Frontal cortex (tissue), 3 donors: ENCODE measurements at regions not wholly inside any gene's neighbourhood (a gene's known extent, or its start where the extent isn't known, plus 50 kb on each side); places are given as distances from the start of the nearest gene placed in this dataset.
"Not testable (repeated sequence)": the region's sequence is repeated elsewhere in the genome, so short reads cannot be mapped to it uniquely, and the experiment has no call there.

Experiments used
- DNase-seq, 2 donors: peaks; one replicate each; pipeline ENCODE4 v3.0.0; 2012; ENCODE audit warnings: low spot score in 2 of 2
- FAIRE-seq: peaks from 2 replicates; lab custom pipeline; 2012; peaks lifted over from hg19 to GRCh38; lab: Jason Lieb, UNC
- donor health status: control.
- donor health status: control.
- donor health status: control.

DNA sequence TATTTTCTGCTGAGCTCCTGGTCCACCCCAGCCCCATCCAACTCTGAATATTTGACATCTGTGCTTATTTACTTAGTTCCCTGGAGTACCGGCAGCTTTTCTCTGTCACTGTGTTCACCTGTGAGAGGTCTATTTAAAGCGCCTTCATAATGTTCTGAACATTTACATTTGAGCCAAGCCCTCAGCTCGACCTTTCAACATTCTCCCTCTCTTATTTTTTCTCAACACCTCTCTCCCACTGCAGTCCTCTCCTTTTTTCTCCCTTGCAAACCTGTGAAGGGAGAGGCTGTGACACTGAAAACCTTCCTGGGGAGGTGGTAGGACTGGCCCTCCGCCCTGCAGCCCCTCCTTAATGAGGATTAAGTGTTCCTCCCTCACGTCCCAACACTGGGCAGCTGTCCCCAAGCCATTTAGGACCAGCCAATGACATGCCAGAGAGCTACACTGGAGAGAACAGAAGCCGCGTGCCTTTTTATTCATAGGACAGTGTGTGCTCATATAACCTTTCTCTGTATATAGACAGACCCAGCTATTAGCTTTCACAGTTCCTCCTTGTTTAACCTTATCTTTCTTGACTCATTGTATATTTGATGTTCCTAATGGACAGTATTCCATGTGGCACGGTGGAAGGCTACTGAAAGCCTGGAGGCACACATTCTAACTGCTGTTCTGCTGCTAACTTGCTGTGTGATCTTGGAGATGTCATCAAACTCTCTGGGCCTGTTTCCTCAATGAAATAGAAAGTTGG, 134.8 kb downstream of the NUFIP1 start:
- DNase-seq (no peak), FAIRE-seq (no peak)

DNA sequence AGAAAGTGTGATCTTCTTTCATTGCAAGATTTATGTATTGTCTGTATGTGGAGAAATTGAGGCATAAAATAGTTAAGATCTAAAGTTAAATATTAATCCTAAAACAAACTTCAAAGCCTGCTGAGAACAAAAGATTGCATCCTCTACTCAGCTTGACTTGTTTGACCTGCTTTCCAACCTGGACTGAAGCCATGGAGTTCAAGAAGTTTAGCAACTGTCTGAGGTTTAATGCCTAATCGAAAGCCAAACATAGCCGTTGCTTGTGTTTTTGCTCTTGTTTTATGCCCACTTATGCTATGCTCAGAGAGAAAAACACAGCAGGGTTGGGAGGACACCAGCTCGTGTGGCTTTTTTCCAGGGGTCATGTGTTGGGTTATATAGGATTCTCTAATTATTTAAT, 135.6 kb downstream of the NUFIP1 start:
- DNase-seq (no peak), FAIRE-seq (no peak)

DNA sequence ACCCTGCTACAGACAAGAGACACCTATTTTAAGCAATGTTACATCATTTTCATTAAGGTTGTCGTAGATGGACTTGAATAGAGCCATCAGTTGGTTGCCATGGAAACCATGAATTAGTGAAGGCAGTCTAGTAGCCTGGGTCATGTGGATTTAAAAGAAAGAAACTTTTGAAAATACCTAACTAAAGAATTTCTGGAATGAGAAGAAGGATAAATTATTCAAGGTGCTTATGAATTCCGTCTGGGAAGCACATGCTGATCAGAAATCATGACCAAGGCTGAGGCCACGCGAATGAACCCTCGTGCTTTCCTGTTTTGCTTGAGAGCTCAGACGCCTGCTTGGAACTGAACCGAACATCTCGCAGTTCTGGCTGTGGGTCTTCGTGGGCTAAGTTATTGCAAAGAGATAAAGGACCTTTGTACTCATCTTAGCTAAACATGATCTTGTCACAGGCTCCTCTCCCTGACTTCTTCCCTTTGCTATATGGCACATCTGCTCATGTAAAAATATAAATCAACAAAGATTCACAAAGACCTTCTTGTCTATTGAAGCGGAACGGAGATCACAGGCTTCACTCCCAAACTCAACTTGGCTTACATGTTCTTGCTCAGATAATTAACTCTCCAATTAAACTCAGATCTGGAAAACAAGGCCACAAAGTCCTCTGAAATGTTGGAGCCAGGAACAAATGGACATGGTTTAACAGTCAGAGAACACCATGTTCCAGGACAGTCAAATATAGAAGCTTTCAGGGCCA, 140.2 kb downstream of the NUFIP1 start:
- DNase-seq (no peak), FAIRE-seq (no peak)

DNA sequence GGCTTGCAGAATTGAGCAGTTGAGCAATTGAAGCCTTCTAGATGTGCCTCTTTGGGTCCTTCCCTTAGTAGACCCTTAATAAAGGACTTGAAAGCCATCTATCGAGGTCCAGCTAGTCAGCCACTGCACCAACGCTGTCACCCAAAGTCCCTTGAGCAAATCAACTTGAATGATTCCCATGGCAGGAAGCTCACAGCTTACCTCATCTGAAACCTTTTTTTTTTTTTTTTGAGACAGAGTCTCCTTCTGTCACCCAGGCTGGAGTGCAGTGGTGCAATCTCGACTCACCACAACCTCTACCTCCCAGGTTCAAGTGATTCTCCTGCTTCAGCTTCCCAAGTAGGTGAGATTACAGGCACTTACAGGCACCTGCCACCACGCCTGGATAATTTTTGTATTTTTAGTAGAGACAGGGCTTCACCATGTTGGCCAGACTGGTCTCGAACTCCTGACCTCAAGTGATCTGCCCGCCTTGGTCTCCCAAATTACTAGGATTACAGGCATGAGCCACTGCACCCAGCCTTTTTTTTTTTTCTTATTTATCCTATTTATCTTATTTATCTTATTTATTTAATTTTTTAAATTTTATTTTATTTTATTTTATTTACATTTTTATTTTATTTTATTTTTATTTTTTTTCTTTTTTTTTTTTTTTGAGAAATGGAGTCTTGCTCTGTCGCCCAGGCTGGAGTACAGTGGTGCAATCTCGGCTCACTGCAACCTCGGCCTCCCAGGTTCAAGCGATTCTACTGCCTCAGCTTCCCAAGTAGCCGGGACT, 143.8 kb downstream of the NUFIP1 start:
- not testable (repeated sequence) for DNase-seq
- FAIRE-seq: peak; percentile 8

DNA sequence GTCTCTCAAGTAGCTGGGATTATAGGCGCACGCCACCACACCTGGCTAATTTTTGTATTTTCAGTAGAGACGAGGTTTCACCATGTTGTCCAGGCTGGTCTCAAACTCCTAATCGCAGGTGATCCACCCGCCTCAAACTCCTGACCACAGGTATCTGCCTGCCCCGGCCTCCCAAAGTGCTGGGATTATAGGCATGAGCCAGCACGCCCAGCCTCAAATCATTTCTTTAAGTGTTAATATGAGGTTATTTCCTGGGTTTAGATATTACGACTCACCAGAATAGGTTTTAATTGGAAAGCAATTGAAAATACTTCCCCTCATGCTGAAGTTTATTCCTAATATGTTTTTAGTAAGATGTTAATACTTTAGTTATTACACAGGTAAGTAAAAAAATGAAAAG, 144.5 kb downstream of the NUFIP1 start:
- DNase-seq (no peak), FAIRE-seq (no peak)

DNA sequence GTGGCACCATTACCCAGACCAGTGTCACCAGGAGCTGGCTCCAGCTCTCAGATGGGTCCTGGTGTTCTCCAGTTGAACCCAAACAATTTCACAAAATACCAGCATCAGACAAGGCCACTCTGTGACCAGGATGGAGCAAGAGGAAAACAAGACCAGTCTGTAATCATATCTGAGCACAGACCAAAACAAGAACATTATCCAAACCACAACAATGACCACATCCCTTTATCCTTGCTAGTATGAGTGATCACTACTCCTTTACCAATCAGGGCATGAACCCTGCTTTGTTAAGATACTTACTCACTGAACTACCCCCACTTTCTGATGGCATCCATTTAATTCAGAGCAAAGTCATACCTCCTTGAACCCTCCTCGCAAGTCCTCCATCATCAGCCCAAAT, 145.9 kb downstream of the NUFIP1 start:
- DNase-seq (no peak), FAIRE-seq (no peak)

DNA sequence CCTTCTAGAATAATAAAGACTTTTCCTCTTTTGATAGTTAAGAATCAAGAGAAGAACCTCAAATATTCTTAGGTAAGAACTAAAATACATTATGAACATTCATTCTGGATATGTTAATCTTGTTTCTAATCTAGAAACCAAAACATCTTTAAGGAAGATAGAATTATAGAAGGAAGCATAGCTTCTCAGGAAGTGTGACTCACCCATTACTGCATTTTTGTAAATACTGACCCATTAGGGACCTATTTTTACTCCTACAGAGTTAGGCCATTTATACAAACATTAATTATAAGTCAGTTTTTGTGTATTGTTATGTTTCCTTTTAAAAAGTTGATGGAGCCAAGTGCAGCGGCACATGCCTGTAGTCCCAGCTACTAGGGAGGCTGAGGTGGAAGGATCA, 147.1 kb downstream of the NUFIP1 start:
- FAIRE-seq (no peak), DNase-seq (no peak)

DNA sequence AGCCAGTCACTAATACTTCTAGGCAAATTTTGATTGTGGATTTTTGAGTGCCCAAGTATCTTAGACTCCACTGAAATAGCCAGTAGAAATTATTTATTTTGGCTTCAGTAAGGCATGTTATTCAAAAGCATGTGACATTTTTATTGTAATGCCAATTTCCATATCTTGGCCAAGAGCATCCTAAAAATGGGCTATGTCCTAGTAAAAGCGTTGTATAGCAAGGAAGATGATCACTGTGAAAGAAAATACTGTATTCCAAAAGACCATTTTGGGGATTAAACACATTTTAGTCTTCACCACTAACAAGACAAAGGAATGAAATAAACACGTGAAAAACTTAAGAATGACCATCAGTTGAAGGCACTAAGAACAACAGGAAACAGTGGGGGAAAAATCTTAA, 149.1 kb downstream of the NUFIP1 start:
- no peak for FAIRE-seq

DNA sequence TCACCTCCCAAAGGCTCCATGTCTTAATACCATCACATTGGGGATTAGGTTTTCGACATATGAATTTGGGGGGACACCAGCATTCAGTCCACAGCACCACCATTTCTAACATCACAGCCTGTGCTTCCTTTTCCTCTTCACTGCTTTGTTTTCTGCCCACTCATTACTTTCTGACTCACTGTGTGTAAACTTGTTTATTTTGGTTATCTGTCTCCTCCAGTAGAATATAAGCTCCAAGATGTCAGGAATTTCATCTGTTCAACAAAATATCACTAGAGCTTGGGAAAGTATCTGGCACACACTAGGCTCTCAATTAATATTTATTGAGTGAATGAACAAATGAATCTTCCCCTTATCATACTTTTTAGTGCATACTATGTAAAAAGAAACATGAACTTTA, 152.0 kb downstream of the NUFIP1 start:
- FAIRE-seq (no peak), DNase-seq (no peak)

More for the DNA sequence above, 149.1 kb downstream of the NUFIP1 start:
- no peak for DNase-seq

DNA sequence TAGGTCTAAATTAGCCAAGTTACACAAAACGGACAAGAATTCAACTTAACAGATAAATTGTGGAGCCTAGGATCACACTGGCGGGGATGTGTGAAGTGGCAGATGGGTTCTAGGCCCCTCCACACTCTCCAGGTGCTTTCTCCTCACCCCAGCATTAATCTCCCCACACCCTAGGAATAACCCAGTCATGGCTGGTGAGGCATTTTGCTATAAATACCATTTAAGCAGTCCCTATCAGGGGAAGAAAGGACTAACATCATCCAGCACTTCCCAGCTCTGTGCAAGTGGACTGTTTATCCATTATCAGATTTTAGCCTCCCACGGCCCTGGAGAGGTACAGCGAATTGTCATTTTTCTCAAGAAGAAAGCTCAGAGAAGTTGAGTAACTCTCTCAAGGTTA, 154.9 kb downstream of the NUFIP1 start:
- no peak for FAIRE-seq

DNA sequence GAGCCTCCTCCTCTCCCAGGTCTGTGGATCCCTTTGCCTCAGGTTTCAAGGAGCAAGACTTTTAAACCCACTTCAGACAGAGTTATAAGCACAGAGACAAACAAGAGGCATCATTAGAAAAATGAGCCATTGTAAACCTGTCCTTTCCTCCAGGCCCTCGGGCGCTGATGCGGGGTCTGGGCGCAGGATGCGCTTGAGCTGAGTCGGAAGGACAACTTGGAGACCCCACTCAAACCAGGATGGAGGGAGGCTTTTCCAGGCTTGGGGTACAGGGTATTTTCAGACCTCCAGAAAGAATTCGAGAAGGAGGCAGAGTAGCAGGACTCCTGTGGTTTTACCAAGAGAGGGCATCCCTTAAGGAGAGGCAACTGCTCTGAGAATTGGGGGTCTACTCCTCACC, 155.6 kb downstream of the NUFIP1 start:
- FAIRE-seq (no peak), DNase-seq (no peak)

More for the DNA sequence above, 154.9 kb downstream of the NUFIP1 start:
- no peak for DNase-seq

DNA sequence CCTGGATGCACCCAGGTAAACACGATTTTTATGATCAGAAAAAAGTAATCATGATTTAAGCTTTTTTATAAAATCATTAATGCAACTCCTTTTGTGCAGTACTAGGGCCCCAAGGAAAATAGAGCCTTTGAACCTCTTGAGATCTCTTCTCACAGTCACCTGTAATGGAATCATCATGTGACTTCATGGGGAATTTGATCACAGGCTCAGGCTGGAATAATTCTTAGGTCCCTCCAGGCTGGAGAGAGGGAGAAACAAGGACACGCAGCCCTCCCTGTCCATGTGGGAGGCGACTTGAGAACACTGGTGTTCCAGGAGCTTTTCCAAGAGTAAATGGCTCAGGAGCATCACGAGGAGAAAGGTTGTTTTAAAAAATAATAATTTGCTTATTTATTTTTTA, 156.1 kb downstream of the NUFIP1 start:
- FAIRE-seq: no peak
- no peak for DNase-seq

DNA sequence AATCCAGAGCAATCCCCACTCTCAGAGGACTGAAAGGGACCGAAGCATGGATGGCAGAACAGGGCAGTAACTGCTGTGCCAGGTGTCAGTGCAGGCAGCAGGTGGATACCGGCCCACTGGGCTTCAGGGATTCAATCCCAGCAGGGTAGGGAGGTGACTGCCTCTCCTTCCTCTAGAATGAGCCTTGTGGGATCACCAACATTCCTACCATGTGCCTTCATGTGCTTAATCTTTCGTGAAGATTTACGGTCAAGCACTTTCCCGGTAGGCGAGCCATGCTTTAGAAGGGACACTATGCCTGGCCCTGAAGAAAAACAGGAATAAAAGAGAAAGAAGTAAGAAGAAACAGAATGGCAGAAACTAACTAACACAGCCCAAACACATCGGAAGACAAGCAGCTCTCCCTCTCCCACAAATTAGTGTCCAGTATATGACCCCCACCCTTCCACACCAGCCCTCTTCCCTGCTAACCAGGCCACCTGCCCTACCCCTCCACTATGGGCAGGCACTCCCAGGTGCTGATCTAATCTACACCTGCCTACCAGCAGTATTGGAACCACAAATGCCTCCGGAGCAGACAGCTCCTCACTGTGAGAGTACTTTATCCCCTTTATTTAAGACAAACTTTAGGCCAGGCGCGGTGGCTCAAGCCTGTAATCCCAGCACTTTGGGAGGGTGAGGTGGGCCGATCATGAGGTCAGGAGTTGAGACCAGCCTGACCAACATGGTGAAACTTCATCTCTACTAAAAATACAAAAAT, 162.5 kb downstream of the NUFIP1 start:
- DNase-seq (no peak), FAIRE-seq (no peak)

DNA sequence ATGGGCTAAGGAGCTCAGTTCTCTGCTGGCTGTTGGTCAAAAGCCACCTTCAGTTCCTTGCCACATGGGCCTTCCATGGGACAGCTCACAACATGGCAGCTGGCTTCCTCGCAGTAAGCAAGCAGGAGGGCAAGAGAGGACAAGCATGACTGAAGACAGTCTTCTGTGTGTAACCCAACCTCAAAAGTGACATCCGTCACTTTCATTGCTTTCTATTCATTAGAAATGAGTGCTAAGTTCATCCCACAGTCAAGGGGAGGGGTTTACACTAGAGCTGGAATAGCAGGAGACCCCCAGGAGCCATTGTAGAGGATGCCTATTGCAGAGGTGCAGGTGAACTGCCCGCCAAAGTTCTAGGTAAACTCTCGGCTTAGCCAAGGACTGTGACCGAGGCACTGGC, 163.3 kb downstream of the NUFIP1 start:
- FAIRE-seq (no peak), DNase-seq (no peak)

DNA sequence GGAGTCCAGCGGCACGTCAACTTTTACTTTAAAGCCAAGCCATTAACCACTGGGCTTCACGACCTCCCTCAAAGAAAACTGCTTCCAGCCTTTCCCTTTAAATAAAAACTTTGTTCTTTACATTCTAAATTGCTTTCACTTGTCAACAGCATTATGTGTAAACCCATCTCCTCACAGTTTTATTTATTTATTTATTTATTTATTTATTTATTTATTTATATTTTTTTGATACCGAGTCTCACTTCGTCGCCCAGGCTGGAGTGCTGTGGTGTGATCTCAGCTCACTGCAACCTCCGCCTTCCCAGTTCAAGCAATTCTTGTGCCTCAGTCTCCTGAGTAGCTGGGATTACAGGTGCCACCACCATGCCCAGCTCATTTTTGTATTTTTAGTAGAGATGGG, 165.7 kb downstream of the NUFIP1 start:
- not testable (repeated sequence) for DNase-seq, FAIRE-seq

DNA sequence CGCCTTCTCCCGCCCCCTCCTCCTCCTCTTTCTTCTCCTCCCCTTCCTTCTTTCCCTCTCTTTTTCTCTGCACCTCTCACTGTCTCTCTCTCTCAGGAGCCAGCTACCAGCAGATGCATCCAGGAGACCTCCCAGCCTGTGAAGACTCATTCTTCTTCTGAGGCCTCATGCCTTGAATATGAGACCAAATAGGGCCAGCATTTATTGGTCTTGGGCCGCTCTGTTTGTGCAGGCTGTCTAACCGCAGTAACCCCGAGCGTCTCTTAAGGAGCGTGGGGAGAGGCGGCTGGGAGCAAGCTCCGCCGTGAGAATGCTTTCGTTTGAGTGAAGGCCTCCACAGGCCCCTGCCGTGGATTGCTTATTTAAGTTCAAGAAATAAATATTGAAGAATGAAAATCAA, 167.0 kb downstream of the NUFIP1 start:
- no peak for DNase-seq
- no peak for FAIRE-seq

DNA sequence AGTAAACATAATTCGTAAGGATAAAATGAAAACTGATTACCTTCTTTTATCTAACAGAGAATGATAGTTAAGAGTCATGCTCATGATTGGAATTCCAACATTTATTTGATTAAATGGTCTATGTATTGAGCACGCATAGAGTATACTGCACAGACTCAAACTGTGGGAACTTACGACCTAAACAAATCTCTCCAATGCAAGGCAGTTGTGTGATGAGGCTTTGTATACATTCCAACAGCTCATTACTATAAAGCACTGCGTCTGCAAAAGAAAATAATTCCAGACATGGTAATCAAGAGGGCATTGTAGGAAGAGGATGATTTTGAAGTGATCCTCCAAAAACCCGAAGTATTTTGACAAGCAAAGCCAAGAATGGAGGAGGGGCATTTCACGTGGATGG, 169.5 kb downstream of the NUFIP1 start:
- no peak for DNase-seq
- FAIRE-seq: no peak

DNA sequence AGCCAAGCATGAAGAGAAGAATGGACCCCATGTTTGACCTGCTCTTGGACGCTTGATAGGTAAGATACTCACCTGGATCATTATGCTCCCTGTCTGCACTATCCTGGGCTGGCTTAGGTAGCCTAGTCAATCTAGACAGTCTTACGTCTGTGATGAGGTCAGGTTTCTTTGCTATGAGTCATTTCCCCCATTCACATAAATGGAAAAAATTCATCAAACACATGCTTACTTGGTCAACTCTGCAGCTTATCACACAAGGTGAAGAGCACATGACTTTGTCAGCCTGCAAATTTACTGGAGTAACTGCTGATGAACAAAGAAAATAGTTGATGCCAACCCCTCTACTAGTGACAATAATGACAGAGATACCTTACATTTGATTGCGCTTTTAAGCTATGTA, 170.0 kb downstream of the NUFIP1 start:
- FAIRE-seq: no peak

DNA sequence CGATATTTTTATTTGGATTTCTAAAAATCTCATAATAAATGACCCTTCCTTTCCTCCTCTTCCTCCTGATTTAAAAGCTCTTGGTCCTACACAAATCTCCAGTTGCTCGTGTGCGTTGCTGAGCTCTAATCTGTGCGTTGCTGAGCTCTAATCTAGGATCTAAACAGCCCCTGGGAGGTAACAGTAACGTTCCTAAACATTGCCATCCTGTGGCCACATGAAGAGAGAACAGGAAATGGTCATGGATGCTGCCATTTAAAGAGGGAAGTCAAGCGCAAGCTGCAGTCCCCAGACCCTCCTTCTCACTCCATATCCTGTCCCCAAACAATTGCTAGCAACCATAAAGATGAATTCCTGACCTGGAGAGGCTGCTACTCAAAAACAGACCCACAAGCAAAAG, 170.8 kb downstream of the NUFIP1 start:
- no peak for FAIRE-seq
- no peak for DNase-seq

More for the DNA sequence above, 170.0 kb downstream of the NUFIP1 start:
- no peak for DNase-seq

DNA sequence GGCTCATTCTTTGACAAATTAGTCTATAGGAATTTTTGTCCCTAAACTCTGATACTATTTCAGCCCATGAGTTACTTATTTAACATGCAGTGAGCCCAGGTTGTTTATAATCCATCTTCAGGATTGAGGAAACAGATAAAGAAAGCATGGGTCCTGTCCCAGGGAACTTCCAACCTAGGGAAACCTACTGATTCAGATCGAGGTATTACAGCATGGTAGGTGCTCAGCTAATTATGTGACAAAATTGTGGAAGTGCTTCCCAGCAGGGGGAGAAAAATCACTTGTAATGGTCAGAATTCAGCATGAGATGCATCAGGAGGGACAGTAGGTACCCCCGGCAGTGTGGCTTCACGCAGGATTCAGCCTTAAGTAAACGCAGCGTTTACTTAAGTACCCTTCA, 171.3 kb downstream of the NUFIP1 start:
- DNase-seq (no peak), FAIRE-seq (no peak)
